ENCODE measurements at regions not wholly inside any gene's neighbourhood (a gene's known extent, or its start where the extent isn't known, plus 50 kb on each side); places are given as distances from the start of the nearest gene placed in this dataset.

GRCh38 chr9:124205686-124206352, 51.9 kb upstream of the NEK6 start:
- TF ChIP-seq CTCF (IDR thresholded peaks at IDR 0.05) (no peak), POLR2A (IDR thresholded peaks at IDR 0.05) (no peak)
